ENCODE measurements at regions not wholly inside any gene's neighbourhood (a gene's known extent, or its start where the extent isn't known, plus 50 kb on each side); places are given as distances from the start of the nearest gene placed in this dataset.

GRCh38 chr2:217573571-217573970 is 429.2 kb downstream of the TNS1 start:
- DNase-seq = no peak

DNA sequence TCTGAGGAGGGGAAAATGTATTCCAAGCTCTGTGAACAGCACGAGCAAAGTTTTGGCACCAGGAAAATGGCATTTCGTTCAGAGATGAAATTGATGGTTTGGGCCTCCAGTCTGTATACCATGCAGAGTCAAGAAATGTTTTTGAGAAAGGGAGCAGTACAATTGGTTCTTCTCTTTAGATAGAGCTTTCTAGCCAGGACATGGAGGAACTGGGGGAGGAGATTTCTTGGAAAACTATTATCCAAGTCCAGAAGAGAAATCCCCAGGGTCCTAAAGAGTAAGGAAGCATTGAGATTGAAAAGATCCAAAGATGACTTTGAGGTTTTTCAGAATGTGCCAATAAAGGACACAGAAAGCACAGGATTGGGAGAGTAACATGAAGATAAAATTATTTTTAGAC is 432.4 kb downstream of the TNS1 start:
- DNase-seq = no peak

- no peak for DNase-seq
These were observed 434.4 kb downstream of the TNS1 start for GRCh38 chr2:217568289-217568971.

DNA sequence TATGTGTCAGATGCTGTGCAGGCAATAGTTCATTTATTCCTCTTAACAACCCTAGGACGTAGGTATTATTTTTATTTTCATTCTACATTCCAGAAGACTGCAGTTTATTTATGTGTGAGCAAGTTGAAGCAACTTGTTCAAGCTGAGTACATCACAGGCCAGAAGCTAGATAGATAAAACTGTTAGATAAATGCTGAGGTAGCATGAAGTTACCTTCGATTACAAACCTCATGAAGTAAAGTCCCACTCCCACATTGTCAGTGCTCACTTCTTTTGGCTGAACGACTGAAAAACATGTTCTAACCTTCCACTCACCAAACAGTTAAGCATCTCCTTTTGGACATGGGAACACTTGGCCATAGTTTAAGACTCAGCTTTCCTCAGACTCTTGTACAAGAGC is 439.2 kb downstream of the TNS1 start:
- DNase-seq = no peak

GRCh38 chr2:217562871-217563480 is 439.8 kb downstream of the TNS1 start:
- no peak for DNase-seq

- DNase-seq = no peak
These were observed 443.7 kb downstream of the TNS1 start for GRCh38 chr2:217559084-217559483.

DNA sequence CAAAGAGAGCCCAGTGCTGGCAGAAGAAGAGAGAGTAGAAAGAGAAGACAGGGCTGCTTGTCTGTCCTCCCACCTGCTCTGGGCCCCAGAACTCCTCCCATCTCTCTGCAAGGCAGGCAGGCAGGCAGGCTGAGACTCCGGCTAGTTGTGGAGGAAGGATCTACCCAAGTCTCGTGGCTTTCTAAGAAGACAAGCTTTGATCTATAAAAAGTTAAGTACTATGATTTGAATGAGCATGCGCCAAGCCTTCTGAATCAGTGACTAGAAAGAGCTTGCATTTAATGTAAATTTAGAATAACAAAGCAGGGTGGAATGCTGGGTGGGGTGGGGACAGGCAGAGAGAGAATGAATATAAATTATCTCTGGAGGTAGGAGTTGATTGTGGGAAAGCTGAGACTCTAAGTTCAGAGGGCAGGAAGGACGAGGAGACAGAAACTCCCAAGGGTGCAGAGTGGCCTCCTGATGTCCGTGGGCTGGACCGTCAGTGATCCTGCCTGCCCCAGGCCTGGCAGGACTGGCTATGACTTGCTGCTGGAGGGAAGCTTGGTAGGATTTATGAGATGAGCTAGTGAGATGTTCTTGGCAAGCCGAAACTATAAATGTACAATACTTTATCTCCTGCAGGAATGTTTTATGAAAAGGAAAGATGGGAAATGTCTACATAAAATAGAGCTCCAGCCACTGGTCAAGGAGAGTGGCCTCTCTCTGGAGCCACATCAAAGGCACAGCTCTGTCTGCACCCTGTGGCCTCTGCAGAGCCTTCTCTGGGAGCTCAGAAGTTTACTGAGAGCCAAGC is 447.5 kb downstream of the TNS1 start:
- no peak for DNase-seq

DNA sequence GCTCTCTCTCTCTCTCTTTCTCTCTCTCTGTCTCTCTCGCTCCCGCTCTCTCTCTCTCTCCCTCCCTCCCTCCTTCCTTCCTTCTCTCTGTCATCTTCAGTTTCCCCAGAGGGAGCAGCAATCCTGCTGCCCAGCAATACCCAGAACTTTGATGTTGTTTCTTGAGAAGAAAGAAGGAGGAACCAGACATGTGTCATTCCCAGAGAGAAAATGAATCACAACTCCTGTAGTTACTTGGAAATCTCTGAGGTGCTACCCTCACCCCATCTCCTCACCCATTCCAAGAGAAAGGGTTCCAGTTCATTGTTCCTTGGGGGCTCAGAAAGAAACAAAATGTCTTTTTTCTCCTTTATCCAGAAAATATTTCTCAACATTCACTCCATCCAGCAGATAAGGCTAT is 449.1 kb downstream of the TNS1 start:
- DNase-seq = no peak

GRCh38 chr2:217553202-217553601 is 449.6 kb downstream of the TNS1 start:
- no peak for DNase-seq

- DNase-seq = no peak
These were observed 450.7 kb downstream of the TNS1 start for GRCh38 chr2:217552081-217552480.

DNA sequence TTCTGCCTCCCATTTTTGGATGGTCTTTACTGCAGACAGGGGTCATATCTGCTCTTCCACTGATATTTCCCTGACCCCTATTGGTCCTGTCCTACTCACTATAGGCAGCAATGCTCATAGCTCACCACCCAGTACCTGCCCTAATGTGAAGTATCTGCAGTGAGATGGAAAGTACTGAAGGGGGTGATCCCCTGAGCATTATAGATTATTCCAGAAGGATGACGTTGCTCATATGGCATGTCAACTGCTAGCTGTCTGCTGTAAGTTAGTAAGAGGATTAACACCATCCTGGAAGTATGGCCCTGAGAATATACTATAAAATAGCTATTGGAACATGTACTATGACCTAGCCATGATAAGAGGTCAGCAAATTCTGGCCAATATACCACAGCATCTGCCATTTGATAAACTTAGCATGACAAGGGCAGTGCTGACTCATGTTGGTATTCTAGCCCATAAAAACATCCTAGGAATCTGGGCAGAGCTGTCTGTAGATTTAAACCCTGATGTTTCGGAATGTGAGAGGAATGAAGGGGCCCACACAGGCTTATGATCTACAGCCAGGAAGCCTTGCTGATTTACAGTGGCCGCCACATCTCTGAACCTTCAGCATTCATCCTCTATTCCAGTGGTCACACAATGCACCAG is 451.4 kb downstream of the TNS1 start:
- no peak for DNase-seq

DNA sequence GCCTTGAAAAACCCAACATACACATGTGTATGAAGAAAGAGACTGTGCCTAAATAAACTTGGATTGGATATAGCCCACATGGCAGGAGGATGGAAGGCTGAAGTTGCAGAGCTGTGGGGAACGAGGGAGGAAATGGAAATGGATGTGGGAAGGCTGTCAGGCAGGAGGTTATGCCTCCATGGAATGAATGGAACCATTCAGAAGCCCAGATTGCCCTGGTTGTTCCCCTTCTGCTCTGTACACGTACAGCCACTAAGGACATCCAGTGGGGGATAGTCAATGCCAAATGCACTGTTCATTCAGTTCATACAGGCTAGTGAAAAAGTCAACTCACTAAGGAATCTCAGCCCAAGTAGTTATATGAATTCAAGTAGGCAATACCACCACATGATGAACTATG is 463.7 kb downstream of the TNS1 start:
- no peak for DNase-seq

- no peak for DNase-seq
These were observed 464.1 kb downstream of the TNS1 start for GRCh38 chr2:217538719-217539118.

GRCh38 chr2:217535957-217536708 is 466.7 kb downstream of the TNS1 start:
- no peak for DNase-seq

- DNase-seq = no peak
These were observed 472.3 kb downstream of the TNS1 start for GRCh38 chr2:217530392-217531090.

DNA sequence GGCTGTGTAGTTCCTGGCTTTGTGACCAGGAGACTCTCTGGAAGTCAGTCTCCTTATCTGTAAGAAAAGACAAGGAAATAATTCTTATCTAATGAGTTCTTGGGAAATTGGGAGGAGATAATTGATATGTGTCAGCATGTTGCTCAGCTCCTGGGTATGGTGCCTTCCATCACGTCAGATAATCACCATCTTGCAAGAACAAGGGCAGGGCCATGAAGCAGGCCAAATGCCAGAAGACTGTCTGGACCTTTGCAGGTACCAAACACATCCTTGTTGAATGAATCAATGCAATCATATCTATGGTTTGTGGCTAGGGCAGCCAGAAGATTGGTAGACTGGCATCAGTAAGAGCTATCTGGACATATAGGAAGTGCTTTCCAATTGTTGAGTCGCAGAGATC is 473.5 kb downstream of the TNS1 start:
- DNase-seq = no peak

DNA sequence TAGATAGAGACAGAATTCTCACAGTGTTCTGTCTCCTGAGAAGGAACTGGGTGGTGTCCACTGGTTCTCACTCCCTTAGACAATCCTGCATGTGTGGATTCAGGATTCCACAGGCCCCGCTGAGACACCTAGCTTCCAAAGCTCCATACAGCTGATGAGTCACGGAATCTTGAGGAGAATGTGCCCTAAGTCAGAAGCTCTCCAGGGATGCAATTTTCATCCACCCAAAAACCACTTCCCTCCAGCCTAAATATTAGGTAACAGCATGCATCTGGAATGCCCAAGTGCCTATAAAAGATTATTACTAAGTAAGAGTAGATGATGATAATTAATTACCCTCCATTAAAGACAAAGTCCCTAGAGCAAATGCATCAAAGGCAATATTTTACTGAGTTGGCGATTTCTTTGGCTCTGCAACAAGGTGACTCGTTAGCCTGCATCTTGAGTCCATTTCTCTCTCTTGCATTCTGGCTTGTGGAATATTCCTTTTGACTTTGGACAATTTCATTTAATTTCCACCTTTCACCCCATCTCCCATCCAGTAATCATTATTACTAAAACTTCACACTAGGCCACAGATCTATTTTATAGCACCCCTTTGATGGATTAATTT is 475.1 kb downstream of the TNS1 start:
- no peak for DNase-seq

GRCh38 chr2:217525076-217525475 is 477.7 kb downstream of the TNS1 start:
- no peak for DNase-seq

GRCh38 chr2:217523286-217523685 is 479.5 kb downstream of the TNS1 start:
- DNase-seq = no peak

- no peak for DNase-seq
These were observed 481.0 kb downstream of the TNS1 start for GRCh38 chr2:217521820-217522219.

DNA sequence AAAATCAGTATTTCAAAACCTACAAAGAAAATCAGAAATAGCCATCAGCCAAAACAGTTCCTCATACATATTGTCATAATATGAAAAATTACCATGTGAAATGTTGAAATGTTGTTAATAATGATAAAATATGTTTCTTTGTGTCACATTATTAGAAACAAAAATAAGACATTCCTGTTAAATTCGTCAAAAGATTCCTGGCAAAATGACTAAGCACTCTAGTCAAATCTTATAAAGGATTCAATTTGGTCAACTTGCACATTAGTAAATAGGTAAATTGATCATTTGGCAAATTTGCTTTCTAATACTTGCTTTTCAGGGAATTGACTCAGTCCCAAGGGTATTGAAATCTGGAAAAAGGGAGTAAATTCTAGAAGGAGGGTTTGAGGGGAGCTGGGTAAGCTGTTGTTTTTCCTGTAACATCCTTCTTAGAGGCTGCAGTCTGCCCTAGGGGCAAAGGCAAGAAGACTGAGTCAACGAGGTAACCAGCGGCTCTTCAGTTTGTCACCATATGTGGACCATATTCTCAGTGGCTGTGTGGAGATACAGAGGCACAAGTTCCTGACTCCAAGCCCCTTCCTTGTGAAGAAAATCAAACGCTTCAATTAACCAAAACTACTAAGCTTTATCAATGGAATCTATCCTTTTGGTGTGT is 482.3 kb downstream of the TNS1 start:
- DNase-seq = no peak

Data from activated CD4-positive, alpha-beta T cell treated with anti-CD3 and anti-CD28 coated beads, Interleukin-2, amount 50 U/mL, for 4 hours (primary cell).